ENCODE measurements at regions not wholly inside any gene's neighbourhood (a gene's known extent, or its start where the extent isn't known, plus 50 kb on each side); places are given as distances from the start of the nearest gene placed in this dataset.
A peak's percentile ranks its signal among the peaks of the same experiment; 100 is the strongest.

- peaks cover 16% of the 10 kb centered on the region for H3K4me1 ChIP-seq
Measured at GRCh38 chr7:25712500-25712899, 439.5 kb upstream of the NFE2L3 start.

GRCh38 chr7:25714013-25714412 lies 438.0 kb upstream of the NFE2L3 start:
- peak in 1 of 2 experiments; percentile 12 for DNase-seq (ENCODE audit: low spot score in 2 of 2)
- Histone ChIP-seq H3K9me3 (no peaks in the 10 kb centered on the region), H3K4me3 (no peak overlapping the region), H3K4me1 (peaks cover 20% of the 10 kb centered on the region), H3K27me3 (ENCODE audit: low read depth) (no peaks in the 10 kb centered on the region), H3K36me3 (replicated peaks) (no peaks in the 10 kb centered on the region)
- in situ Hi-C loops (cut with MboI; ENCODE audit: low sequenced_read_pairs) = no loop called here

More at GRCh38 chr7:25712500-25712899, 439.5 kb upstream of the NFE2L3 start:
- Histone ChIP-seq H3K27me3 (ENCODE audit: low read depth) (no peaks in the 10 kb centered on the region), H3K36me3 (replicated peaks) (no peaks in the 10 kb centered on the region), H3K4me3 (no peak overlapping the region), H3K9me3 (no peaks in the 10 kb centered on the region)
- no peak for DNase-seq (ENCODE audit: low spot score in 2 of 2)
- in situ Hi-C loops (cut with MboI; ENCODE audit: low sequenced_read_pairs) = no loop called here

DNA sequence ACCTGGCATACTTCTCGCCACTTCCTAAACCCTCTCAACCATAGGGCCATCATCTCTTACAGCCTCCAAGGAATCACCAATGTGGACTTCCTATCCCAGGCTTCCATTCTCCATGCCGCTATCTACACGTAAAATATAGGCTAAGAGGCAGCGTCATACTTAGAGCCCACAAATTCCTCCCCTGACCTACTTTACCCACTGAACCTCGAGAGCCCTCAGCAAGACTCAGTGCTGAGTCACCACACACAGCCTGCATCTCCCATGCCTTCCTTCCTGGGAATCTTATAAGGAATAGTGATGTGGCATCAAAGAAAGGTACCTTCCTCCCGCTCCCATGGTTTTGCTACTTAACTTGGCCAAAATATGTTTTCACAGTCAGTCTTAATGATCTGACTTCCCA lies 435.6 kb upstream of the NFE2L3 start:
- Histone ChIP-seq H3K9me3 (no peaks in the 10 kb centered on the region), H3K36me3 (replicated peaks) (no peaks in the 10 kb centered on the region), H3K4me3 (no peak overlapping the region), H3K27me3 (ENCODE audit: low read depth) (no peaks in the 10 kb centered on the region), H3K4me1 (peaks cover 30% of the 10 kb centered on the region)
- no peak for DNase-seq (ENCODE audit: low spot score in 2 of 2)
- in situ Hi-C loops (cut with MboI; ENCODE audit: low sequenced_read_pairs) = no loop called here

GRCh38 chr7:25718596-25718995 lies 433.4 kb upstream of the NFE2L3 start:
- Histone ChIP-seq H3K27me3 (ENCODE audit: low read depth) (no peaks in the 10 kb centered on the region), H3K9me3 (no peaks in the 10 kb centered on the region), H3K4me3 (no peak overlapping the region), H3K36me3 (replicated peaks) (no peaks in the 10 kb centered on the region), H3K4me1 (peaks cover 44% of the 10 kb centered on the region)
- in situ Hi-C loops (cut with MboI; ENCODE audit: low sequenced_read_pairs) = no loop called here
- no peak for DNase-seq (ENCODE audit: low spot score in 2 of 2)

GRCh38 chr7:25719190-25719896 lies 432.7 kb upstream of the NFE2L3 start:
- in situ Hi-C loops (cut with MboI; ENCODE audit: low sequenced_read_pairs) = no loop called here
- DNase-seq (ENCODE audit: low spot score in 2 of 2) = no peak
- Histone ChIP-seq H3K36me3 (replicated peaks) (no peaks in the 10 kb centered on the region), H3K4me1 (peaks cover 36% of the 10 kb centered on the region), H3K27me3 (ENCODE audit: low read depth) (no peaks in the 10 kb centered on the region), H3K9me3 (no peaks in the 10 kb centered on the region), H3K4me3 (no peak overlapping the region)

- no peaks in the 10 kb centered on the region for H3K27me3 ChIP-seq (ENCODE audit: low read depth)
- peaks cover 35% of the 10 kb centered on the region for H3K4me1 ChIP-seq
- in situ Hi-C loops (cut with MboI; ENCODE audit: low sequenced_read_pairs) = loop anchor here (10.0 kb wide), 1 partner anchor 134 kb away; no protein-coding TSS in a partner anchor
- DNase-seq (ENCODE audit: low spot score in 2 of 2) = peak in 1 of 2 experiments; percentile 41
- H3K4me3 ChIP-seq = no peak overlapping the region
- no peaks in the 10 kb centered on the region for H3K9me3 ChIP-seq
- H3K36me3 ChIP-seq (replicated peaks) = no peaks in the 10 kb centered on the region
Measured at GRCh38 chr7:25720427-25720826, 431.6 kb upstream of the NFE2L3 start.

DNA sequence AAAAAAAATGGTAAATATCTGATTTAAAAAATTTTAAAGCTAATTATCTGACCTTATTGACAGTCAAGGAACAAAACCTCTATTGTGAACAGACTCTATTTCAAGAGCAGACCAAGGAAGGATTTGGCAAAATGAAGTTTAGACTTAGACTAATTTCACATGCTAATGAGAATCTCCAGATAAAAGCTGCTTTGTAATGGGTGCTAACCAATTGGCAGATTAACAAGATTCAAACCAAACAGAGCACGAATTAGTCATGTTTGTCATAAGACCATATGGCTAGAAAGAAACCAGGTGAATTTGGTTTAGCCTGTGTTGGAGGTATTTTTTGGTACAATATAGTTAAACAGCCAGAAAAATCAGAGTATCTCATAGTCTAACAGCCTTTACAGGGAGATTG lies 429.1 kb upstream of the NFE2L3 start:
- Histone ChIP-seq H3K4me3 (no peak overlapping the region), H3K27me3 (ENCODE audit: low read depth) (no peaks in the 10 kb centered on the region), H3K9me3 (no peaks in the 10 kb centered on the region), H3K4me1 (peaks cover 35% of the 10 kb centered on the region), H3K36me3 (replicated peaks) (no peaks in the 10 kb centered on the region)
- peak in 1 of 2 experiments; percentile 72 for DNase-seq (ENCODE audit: low spot score in 2 of 2)
- in situ Hi-C loops (cut with MboI; ENCODE audit: low sequenced_read_pairs) = loop anchor here (10.0 kb wide), 1 partner anchor 132 kb away; no protein-coding TSS in a partner anchor

DNA sequence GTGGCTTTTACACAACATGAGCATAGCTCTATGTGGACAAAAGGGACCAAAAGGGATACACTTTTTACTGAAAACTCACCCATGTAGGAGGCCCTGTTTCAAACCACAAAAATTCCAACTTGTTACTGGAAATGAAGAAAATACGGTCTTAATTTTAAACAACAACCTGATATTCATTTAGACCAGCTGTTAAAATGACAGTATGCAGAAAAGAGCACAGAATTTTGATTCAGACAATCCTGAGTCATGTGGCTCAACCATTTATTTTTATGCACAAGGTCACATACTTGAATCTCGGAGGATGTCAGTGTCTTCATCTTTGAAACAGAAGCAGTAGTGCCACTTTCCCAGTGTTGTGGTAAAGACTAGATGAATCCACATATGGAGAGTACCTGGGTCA lies 426.5 kb upstream of the NFE2L3 start:
- DNase-seq (ENCODE audit: low spot score in 2 of 2) = no peak
- Histone ChIP-seq H3K27me3 (ENCODE audit: low read depth) (no peaks in the 10 kb centered on the region), H3K4me3 (no peak overlapping the region), H3K36me3 (replicated peaks) (no peaks in the 10 kb centered on the region), H3K9me3 (no peaks in the 10 kb centered on the region), H3K4me1 (peaks cover 44% of the 10 kb centered on the region)
- in situ Hi-C loops (cut with MboI; ENCODE audit: low sequenced_read_pairs) = loop anchor here (10.0 kb wide), 1 partner anchor 129 kb away; no protein-coding TSS in a partner anchor

- in situ Hi-C loops (cut with MboI; ENCODE audit: low sequenced_read_pairs) = loop anchor here (10.0 kb wide), 1 partner anchor 129 kb away; no protein-coding TSS in a partner anchor
- Histone ChIP-seq H3K4me1 (peaks cover 41% of the 10 kb centered on the region), H3K4me3 (no peak overlapping the region), H3K27me3 (ENCODE audit: low read depth) (no peaks in the 10 kb centered on the region), H3K9me3 (no peaks in the 10 kb centered on the region), H3K36me3 (replicated peaks) (no peaks in the 10 kb centered on the region)
- no peak for DNase-seq (ENCODE audit: low spot score in 2 of 2)
Measured at GRCh38 chr7:25726170-25726780, 425.7 kb upstream of the NFE2L3 start.

GRCh38 chr7:25726781-25727311 lies 425.2 kb upstream of the NFE2L3 start:
- Histone ChIP-seq H3K4me3 (no peak overlapping the region), H3K4me1 (peaks cover 40% of the 10 kb centered on the region), H3K9me3 (no peaks in the 10 kb centered on the region), H3K27me3 (ENCODE audit: low read depth) (no peaks in the 10 kb centered on the region), H3K36me3 (replicated peaks) (no peaks in the 10 kb centered on the region)
- DNase-seq (ENCODE audit: low spot score in 2 of 2) = no peak
- in situ Hi-C loops (cut with MboI; ENCODE audit: low sequenced_read_pairs) = loop anchor here (10.0 kb wide), 1 partner anchor 128 kb away; no protein-coding TSS in a partner anchor

GRCh38 chr7:25727446-25727845 lies 424.6 kb upstream of the NFE2L3 start:
- peaks cover 40% of the 10 kb centered on the region for H3K4me1 ChIP-seq
- DNase-seq (ENCODE audit: low spot score in 2 of 2) = no peak
- H3K36me3 ChIP-seq (replicated peaks) = no peaks in the 10 kb centered on the region
- H3K4me3 ChIP-seq = no peak overlapping the region
- H3K27me3 ChIP-seq (ENCODE audit: low read depth) = no peaks in the 10 kb centered on the region
- H3K9me3 ChIP-seq = no peaks in the 10 kb centered on the region
- in situ Hi-C loops (cut with MboI; ENCODE audit: low sequenced_read_pairs) = loop anchor here (10.0 kb wide), 1 partner anchor 127 kb away; no protein-coding TSS in a partner anchor

GRCh38 chr7:25727876-25728275 lies 424.1 kb upstream of the NFE2L3 start:
- H3K36me3 ChIP-seq (replicated peaks) = no peaks in the 10 kb centered on the region
- in situ Hi-C loops (cut with MboI; ENCODE audit: low sequenced_read_pairs) = loop anchor here (10.0 kb wide), 1 partner anchor 127 kb away; no protein-coding TSS in a partner anchor
- no peak overlapping the region for H3K4me3 ChIP-seq
- H3K27me3 ChIP-seq (ENCODE audit: low read depth) = no peaks in the 10 kb centered on the region
- no peak for DNase-seq (ENCODE audit: low spot score in 2 of 2)
- no peaks in the 10 kb centered on the region for H3K9me3 ChIP-seq
- peaks cover 40% of the 10 kb centered on the region for H3K4me1 ChIP-seq

DNA sequence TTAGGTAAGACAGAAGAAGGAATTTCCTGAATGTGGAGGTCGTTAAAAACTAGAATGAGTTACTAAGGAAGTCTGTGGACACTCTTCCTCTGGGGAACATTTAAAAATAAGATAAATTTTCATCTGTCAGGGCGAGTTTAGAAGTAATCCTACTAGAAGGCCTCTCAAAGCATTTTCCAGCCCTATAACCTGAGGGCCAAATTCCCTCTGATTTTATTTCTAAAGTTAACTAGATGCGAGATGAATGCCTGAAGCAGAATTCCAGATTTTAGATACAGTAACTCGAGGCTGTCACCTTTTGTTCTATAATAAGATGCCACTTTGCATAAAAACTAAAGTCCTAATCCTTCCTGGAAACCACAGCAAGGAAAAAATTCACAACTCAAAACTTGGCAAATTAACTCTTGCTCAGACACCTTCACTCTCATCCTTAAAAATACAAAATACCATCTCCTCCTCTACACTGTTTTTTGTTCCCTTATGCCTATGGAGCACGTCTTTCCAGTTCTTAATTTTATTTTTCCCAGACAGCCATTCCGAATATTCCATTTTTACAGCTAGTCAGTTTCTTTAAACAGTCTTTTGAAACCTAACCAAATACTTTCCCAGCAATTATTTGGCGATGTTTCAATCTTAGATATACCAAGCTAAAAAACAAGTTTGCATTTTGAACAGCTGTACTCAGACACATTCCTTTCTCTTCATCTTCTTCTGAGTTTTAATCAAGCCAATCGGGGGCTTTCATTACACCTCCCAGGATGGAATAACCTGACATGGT lies 420.7 kb upstream of the NFE2L3 start:
- H3K9me3 ChIP-seq = no peaks in the 10 kb centered on the region
- H3K4me1 ChIP-seq = peaks cover 44% of the 10 kb centered on the region
- in situ Hi-C loops (cut with MboI; ENCODE audit: low sequenced_read_pairs) = no loop called here
- no peak overlapping the region for H3K4me3 ChIP-seq
- H3K27me3 ChIP-seq (ENCODE audit: low read depth) = no peaks in the 10 kb centered on the region
- peak; percentile 51 to 96 for DNase-seq (ENCODE audit: low spot score in 2 of 2)
- H3K36me3 ChIP-seq (replicated peaks) = no peaks in the 10 kb centered on the region

Measured in HAP-1 (cell line).